HG02623 (cell line): ENCODE measurements at regions not wholly inside any gene's neighbourhood (a gene's known extent, or its start where the extent isn't known, plus 50 kb on each side); places are given as distances from the start of the nearest gene placed in this dataset.

ENCODE experiments used
- ATAC-seq: cut with Tn5 transposase; IDR thresholded peaks from one replicate; pipeline ENCODE4 v1.9.1; 2021; ENCODE audit warnings: moderate library complexity; ENCODE audit not compliant: unreplicated experiment

DNA sequence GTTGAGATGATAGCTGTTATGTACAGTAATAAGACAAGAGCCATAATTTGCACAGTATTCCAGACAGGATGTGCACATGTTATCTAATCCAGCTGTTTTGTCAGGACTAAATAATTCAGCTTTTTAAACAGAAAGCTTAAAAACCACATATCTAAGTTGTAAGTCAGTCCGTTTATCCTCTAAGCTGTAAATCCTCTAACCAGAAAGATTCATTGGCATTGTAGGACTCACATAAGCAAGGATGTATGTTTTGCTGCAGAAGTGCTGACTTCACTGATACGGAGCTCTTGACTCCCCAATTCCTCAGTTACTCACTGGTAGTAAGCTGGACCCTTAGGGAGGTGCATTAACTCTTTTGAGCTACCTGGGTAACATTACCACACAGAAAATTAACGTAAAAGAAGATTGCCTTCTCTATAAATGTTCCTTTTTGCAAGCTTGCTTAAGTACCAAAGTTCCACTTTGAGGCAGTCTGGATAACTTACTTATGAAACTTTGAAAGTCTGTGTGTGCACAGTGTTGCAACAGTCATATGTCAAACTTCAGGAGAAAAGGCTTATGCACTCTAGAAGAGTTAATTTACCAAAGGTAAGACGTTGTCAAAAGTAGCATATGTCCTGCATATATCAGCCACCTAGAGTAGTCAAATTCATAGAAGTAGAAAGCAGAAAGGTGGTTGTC lies 58.3 kb upstream of the MAGEB2 start:
- ATAC-seq = no peak

DNA sequence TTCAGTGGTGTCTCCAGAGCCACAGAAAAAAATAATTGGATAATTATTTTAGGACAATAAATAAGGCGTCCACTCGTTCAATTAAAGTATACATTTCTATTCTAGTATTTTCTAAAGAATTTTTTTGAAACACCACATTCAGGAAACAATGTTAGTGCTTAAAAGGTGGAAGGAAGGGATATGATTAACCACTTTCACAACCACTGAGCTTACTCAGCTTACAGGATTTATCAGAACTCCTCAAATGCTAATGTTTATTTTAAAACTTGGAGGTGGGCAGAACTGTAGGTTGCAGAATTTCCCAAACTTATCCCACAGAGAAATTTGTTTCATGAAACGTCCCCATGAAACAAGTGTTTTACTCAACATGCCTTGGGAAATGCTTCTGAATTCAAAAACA lies 54.3 kb upstream of the MAGEB2 start:
- ATAC-seq = no peak
